Esophagus (tissue), 2 donors: ENCODE measurements at regions not wholly inside any gene's neighbourhood (a gene's known extent, or its start where the extent isn't known, plus 50 kb on each side); places are given as distances from the start of the nearest gene placed in this dataset.

ENCODE experiments used
- H3K27ac ChIP-seq, 2 donors: one replicate each; pipeline ENCODE4 v1.5.1; 2013; ENCODE audit warnings: low read depth in 2 of 2, mild to moderate bottlenecking in 2 of 2, inconsistent platforms in 1 of 2, low read length in 1 of 2, moderate library complexity in 1 of 2
- H3K27me3 ChIP-seq, 2 donors: one replicate each; pipeline ENCODE4 v1.6.1; 2013; ENCODE audit warnings: low read length in 2 of 2, control low read depth in 1 of 2, mild to moderate bottlenecking in 1 of 2; ENCODE audit not compliant: insufficient read depth in 2 of 2, control insufficient read depth in 1 of 2
- H3K36me3 ChIP-seq, 2 donors: one replicate each; pipeline ENCODE4 v1.6.1; 2013; ENCODE audit warnings: low read length in 1 of 2; ENCODE audit not compliant: control insufficient read depth in 2 of 2, insufficient read depth in 2 of 2
- H3K4me1 ChIP-seq, 2 donors: one replicate each; pipeline ENCODE4 v1.6.1; 2013; ENCODE audit warnings: low read length in 1 of 2; ENCODE audit not compliant: control insufficient read depth in 2 of 2, insufficient read depth in 2 of 2
- H3K4me3 ChIP-seq, 2 donors: one replicate each; pipeline ENCODE4 v1.5.1; 2013; ENCODE audit warnings: low read length in 2 of 2, mild to moderate bottlenecking in 2 of 2, low read depth in 1 of 2, moderate library complexity in 1 of 2
- H3K9me3 ChIP-seq, 2 donors: one replicate each; pipeline ENCODE4 v1.6.1; 2013; ENCODE audit warnings: mild to moderate bottlenecking in 2 of 2, low read depth in 1 of 2, low read length in 1 of 2, moderate library complexity in 1 of 2; ENCODE audit not compliant: control insufficient read depth in 2 of 2, insufficient read depth in 1 of 2
- WGBS, 2 donors: extraction: QIAGEN DNeasy Blood & Tissue Kit; methylation state at CpG; one replicate each; pipeline ENCODE4 v1.1.7; 2013; 5-methylcytosine and 5-hydroxymethylcytosine counted together
- donor health status: healthy with polysubstance abuse.
- donor health status: Bipolar disorder and iron deficiency.

DNA sequence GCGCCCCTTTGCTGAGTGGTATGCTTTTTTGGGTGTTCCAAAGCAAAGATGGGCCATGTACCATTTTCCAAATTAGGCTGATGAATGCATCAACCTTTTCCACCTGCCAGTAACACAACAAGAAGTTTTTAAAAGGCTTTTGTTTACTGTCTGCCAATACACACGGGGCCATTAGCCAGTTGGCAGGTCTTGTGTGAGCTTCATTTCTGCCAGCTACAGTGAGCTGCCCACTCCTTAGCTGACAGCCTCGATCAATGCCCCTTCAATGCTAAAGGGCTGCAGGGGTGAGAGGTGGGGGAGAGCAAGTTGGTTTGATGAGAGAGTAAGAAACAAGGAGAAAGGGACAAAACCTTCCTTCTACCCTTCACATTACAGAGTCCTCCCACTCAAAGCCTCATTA lies 128.7 kb downstream of the C5orf15 start:
- H3K4me3 ChIP-seq, result no peak overlapping the region
- no peak overlapping the region for H3K27ac ChIP-seq
- peaks cover 0 to 11% of the 10 kb centered on the region in 2 donors for H3K27me3 ChIP-seq
- no peaks in the 10 kb centered on the region for H3K9me3 ChIP-seq
- H3K4me1 ChIP-seq, result peaks cover 0 to 2% of the 10 kb centered on the region in 2 donors
- no peaks in the 10 kb centered on the region for H3K36me3 ChIP-seq
- WGBS, 2 donors, result 37 to 45% methylated on average over 3 of the region's 3 CpGs

DNA sequence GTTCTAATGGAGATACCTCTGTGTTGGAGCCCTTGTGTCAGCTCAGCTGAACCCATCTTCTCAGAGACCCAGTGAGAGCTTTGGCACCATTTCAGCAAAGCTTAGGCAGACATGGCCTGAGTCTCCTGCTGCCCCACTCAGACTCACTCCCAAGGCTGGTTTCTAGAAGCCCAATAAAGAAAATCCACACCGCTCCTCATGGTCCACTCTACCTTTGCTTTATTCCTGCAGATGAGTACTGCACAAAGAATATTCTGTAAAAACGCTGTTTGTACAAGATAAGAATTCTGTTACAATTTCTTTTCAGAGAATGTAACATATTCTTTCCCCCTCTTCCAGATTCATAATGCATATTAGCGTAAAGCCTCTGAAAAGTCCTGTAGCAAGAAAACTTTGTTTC lies 129.3 kb downstream of the C5orf15 start:
- Histone ChIP-seq H3K9me3 (no peaks in the 10 kb centered on the region), H3K4me3 (no peak overlapping the region), H3K4me1 (no peaks in the 10 kb centered on the region), H3K36me3 (no peaks in the 10 kb centered on the region), H3K27me3 (peaks cover 0 to 11% of the 10 kb centered on the region in 2 donors), H3K27ac (no peak overlapping the region)
- WGBS, 2 donors, result 92 to 96% methylated on average over 3 of the region's 3 CpGs

DNA sequence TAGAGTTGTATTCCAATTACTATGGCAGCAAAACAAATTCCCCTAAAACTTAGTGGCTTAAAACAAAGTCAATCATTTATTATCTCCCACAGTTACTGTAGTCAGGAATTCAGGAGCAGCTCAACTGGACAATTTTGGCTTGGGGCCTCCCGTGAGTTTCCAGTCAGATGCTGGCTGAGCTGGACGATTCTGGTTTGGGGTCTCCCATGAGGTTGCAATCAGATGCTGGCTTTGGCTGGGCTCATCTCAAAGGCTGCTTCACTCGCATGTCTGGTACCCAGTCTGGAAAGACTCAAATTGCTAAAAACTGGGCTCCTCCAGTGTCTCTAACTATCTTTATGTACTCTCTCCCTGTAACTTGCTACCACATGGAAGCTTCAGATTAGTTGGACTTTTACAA lies 130.1 kb downstream of the C5orf15 start:
- Histone ChIP-seq H3K36me3 (no peaks in the 10 kb centered on the region), H3K4me1 (no peaks in the 10 kb centered on the region), H3K9me3 (no peaks in the 10 kb centered on the region), H3K27me3 (peaks cover 0 to 11% of the 10 kb centered on the region in 2 donors), H3K27ac (no peak overlapping the region), H3K4me3 (no peak overlapping the region)
- 80 to 83% methylated on average over 3 of the region's 3 CpGs for WGBS, 2 donors

GRCh38 chr5:133831491-133832224 lies 136.8 kb downstream of the C5orf15 start:
- H3K9me3 ChIP-seq, result no peaks in the 10 kb centered on the region
- peaks cover 0 to 8% of the 10 kb centered on the region in 2 donors for H3K27me3 ChIP-seq
- 59 to 65% methylated on average over 12 of the region's 12 CpGs for WGBS, 2 donors
- H3K36me3 ChIP-seq, result no peaks in the 10 kb centered on the region
- no peak overlapping the region for H3K27ac ChIP-seq
- peaks cover 0 to 2% of the 10 kb centered on the region in 2 donors for H3K4me1 ChIP-seq
- no peak overlapping the region for H3K4me3 ChIP-seq

GRCh38 chr5:133830911-133831310 lies 137.5 kb downstream of the C5orf15 start:
- H3K27me3 ChIP-seq, result peaks cover 0 to 8% of the 10 kb centered on the region in 2 donors
- no peak overlapping the region for H3K4me3 ChIP-seq
- H3K4me1 ChIP-seq, result peaks cover 0 to 2% of the 10 kb centered on the region in 2 donors
- H3K27ac ChIP-seq, result no peak overlapping the region
- peaks cover 0 to under 1% of the 10 kb centered on the region in 2 donors for H3K9me3 ChIP-seq
- no peaks in the 10 kb centered on the region for H3K36me3 ChIP-seq
- 68 to 79% methylated on average over 3 of the region's 3 CpGs for whole genome bisulfite sequencing, 2 donors

- no peak overlapping the region for H3K27ac ChIP-seq
- no peaks in the 10 kb centered on the region for H3K36me3 ChIP-seq
- H3K27me3 ChIP-seq, result peaks cover 0 to 7% of the 10 kb centered on the region in 2 donors
- WGBS, 2 donors, result 86 to 88% methylated on average over 3 of the region's 3 CpGs
- H3K4me1 ChIP-seq, result peaks cover 0 to 2% of the 10 kb centered on the region in 2 donors
- H3K9me3 ChIP-seq, result peaks cover 0 to 2% of the 10 kb centered on the region in 2 donors
- H3K4me3 ChIP-seq, result no peak overlapping the region
Measured at GRCh38 chr5:133830281-133830680, 138.1 kb downstream of the C5orf15 start.

DNA sequence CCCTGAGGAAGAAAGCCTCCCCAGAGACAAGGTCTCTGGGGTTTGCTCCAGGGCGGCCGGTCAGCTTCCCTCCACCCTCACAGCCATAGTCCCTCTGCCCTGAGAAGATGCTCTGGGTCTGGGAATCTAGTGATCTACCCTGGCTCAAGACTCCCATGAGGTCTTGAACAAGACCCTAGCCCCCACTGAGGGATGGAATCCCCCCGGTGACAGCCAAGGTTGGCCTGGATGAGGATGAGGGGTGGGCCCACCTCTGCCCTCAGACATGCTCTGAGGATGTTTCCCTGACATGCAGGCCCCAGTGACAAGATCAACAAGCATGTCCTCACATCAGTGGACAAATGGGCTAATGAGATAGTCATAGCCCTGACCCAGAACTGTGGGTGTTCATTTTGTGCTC lies 138.6 kb downstream of the C5orf15 start:
- H3K9me3 ChIP-seq, result peaks cover 0 to 2% of the 10 kb centered on the region in 2 donors
- peaks cover 0 to 2% of the 10 kb centered on the region in 2 donors for H3K4me1 ChIP-seq
- no peak overlapping the region for H3K27ac ChIP-seq
- no peak overlapping the region for H3K4me3 ChIP-seq
- no peaks in the 10 kb centered on the region for H3K36me3 ChIP-seq
- peaks cover 0 to 3% of the 10 kb centered on the region in 2 donors for H3K27me3 ChIP-seq
- WGBS, 2 donors, result 83 to 87% methylated on average over 3 of the region's 3 CpGs

GRCh38 chr5:133828722-133829121 lies 139.7 kb downstream of the C5orf15 start:
- Histone ChIP-seq H3K4me1 (peaks cover 0 to 2% of the 10 kb centered on the region in 2 donors), H3K9me3 (peaks cover 0 to 2% of the 10 kb centered on the region in 2 donors), H3K27me3 (peaks cover 0 to 3% of the 10 kb centered on the region in 2 donors), H3K36me3 (no peaks in the 10 kb centered on the region), H3K4me3 (no peak overlapping the region), H3K27ac (no peak overlapping the region)
- 84 to 85% methylated on average over 7 of the region's 7 CpGs for WGBS, 2 donors

GRCh38 chr5:133827830-133828229 lies 140.6 kb downstream of the C5orf15 start:
- Histone ChIP-seq H3K27ac (no peak overlapping the region), H3K27me3 (peaks cover 0 to 3% of the 10 kb centered on the region in 2 donors)

DNA sequence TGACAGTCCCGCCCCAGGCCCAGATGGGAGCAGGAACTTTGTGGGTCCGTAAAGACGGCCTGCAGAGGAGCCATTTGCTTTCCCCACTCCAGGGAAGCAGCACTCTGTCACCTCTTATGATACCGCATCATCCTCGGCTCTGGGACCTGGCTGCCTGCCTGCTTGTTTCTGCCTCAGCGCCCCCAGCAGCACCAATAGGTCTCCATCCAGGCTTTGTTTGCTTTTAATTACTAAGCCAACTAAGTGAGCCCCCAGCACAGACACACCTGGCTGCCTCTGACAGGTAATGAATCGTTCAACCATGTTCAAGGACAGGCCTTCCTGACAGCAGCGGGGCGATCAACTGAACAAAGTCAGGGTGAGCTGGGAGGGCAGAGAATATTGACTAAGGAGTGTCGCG lies 141.4 kb downstream of the C5orf15 start:
- Histone ChIP-seq H3K4me3 (no peak overlapping the region), H3K27ac (no peak overlapping the region)
- WGBS, 2 donors, result 70% methylated on average over 11 of the region's 11 CpGs

More at GRCh38 chr5:133827830-133828229, 140.6 kb downstream of the C5orf15 start:
- H3K36me3 ChIP-seq, result no peaks in the 10 kb centered on the region
- 72 to 81% methylated on average over 5 of the region's 5 CpGs for WGBS, 2 donors
- peaks cover 0 to 2% of the 10 kb centered on the region in 2 donors for H3K9me3 ChIP-seq
- no peak overlapping the region for H3K4me3 ChIP-seq
- peaks cover 0 to 2% of the 10 kb centered on the region in 2 donors for H3K4me1 ChIP-seq

More for the DNA sequence above, 141.4 kb downstream of the C5orf15 start:
- peaks cover 0 to 2% of the 10 kb centered on the region in 2 donors for H3K9me3 ChIP-seq
- peaks cover 0 to 2% of the 10 kb centered on the region in 2 donors for H3K4me1 ChIP-seq
- H3K36me3 ChIP-seq, result no peaks in the 10 kb centered on the region
- H3K27me3 ChIP-seq, result peaks cover 0 to 3% of the 10 kb centered on the region in 2 donors
